BLaER1 (cell line): ENCODE measurements at regions not wholly inside any gene's neighbourhood (a gene's known extent, or its start where the extent isn't known, plus 50 kb on each side); places are given as distances from the start of the nearest gene placed in this dataset.

Source experiments
- H3K27ac ChIP-seq: shearing (Covaris generic); formaldehyde crosslinking; 2 replicates; pipeline ENCODE4 v1.8.1; 2022
- H3K27me3 ChIP-seq: shearing (Covaris generic); formaldehyde crosslinking; 2 replicates; pipeline ENCODE4 v1.8.1; 2022
- H3K36me3 ChIP-seq: shearing (Covaris generic); formaldehyde crosslinking; 2 replicates; pipeline ENCODE4 v1.8.1; 2022
- H3K4me1 ChIP-seq: shearing (Covaris generic); formaldehyde crosslinking; 2 replicates; pipeline ENCODE4 v1.8.1; 2022
- H3K4me2 ChIP-seq: shearing (Covaris generic); formaldehyde crosslinking; 2 replicates; pipeline ENCODE4 v1.8.1; 2022
- H3K4me3 ChIP-seq: shearing (Covaris generic); formaldehyde crosslinking; 2 replicates; pipeline ENCODE4 v1.8.1; 2022
- H3K9ac ChIP-seq: shearing (Covaris generic); formaldehyde crosslinking; 2 replicates; pipeline ENCODE4 v1.8.1; 2022
- H3K9me3 ChIP-seq: shearing (Covaris generic); formaldehyde crosslinking; 2 replicates; pipeline ENCODE4 v1.8.1; 2022
- H4K20me1 ChIP-seq: shearing (Covaris generic); formaldehyde crosslinking; 2 replicates; pipeline ENCODE4 v1.8.1; 2022
- Cebpa-rat ChIP-seq: shearing (Covaris generic); IDR thresholded peaks from 2 replicates; pipeline ENCODE4 v1.8.1; 2022

DNA sequence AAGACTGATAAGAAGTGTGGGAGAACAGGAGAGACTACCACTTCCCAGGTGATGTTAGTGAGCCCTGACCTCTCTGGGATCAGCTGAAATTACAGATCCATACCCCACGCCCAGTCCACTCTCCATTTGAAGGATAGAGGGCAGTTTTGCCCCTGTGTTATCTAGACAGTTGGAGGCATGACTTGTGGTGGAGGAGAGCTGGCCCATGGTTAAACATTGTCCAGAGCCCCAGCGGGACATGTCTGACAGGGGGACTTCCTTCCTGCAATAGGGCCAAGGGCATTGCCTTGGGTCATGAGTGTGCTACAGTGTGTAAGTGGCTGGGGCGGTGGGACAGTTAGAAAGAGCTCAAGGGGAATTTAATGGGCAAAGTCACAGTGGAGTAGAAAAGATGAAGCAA is 181.1 kb downstream of the MID1IP1 start:
- no peaks in the 10 kb centered on the region for H3K36me3 ChIP-seq
- no peaks in the 10 kb centered on the region for H4K20me1 ChIP-seq
- H3K4me2 ChIP-seq, result no peak overlapping the region; the same call in 1 of the 2 replicates
- no peak for TF ChIP-seq Cebpa-rat
- H3K27me3 ChIP-seq, result no peaks in the 10 kb centered on the region
- H3K9ac ChIP-seq, result no peak overlapping the region
- peaks cover 14% of the 10 kb centered on the region for H3K4me1 ChIP-seq
- H3K9me3 ChIP-seq, result no peaks in the 10 kb centered on the region
- no peak overlapping the region for H3K4me3 ChIP-seq
- no peak overlapping the region for H3K27ac ChIP-seq

DNA sequence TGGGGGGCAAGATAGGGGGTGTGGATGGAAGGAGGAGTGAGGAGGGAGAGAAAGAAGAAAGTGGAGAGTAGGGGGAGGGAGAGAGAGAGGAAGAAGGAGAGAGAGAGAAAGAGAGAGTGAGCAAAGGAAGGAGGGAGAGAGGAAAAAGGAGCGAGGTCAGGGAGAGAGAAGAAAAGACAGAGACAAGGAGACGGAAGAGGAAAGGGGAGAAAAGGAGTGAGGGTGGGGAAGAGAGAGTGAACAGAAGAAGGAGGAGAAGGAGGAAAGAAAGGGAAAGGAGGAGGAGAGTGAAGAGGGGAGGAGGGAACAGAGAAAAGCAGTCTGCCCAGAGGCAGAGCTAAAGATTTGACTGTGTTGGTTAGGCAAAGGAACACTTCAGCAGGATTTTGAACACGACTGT is 181.6 kb downstream of the MID1IP1 start:
- Histone ChIP-seq H3K9ac (no peak overlapping the region), H3K9me3 (no peaks in the 10 kb centered on the region), H3K27ac (no peak overlapping the region), H4K20me1 (no peaks in the 10 kb centered on the region), H3K36me3 (no peaks in the 10 kb centered on the region), H3K4me3 (no peak overlapping the region), H3K4me2 (no peak overlapping the region), H3K4me1 (peaks cover 16% of the 10 kb centered on the region), H3K27me3 (no peaks in the 10 kb centered on the region)
- no peak for TF ChIP-seq Cebpa-rat

DNA sequence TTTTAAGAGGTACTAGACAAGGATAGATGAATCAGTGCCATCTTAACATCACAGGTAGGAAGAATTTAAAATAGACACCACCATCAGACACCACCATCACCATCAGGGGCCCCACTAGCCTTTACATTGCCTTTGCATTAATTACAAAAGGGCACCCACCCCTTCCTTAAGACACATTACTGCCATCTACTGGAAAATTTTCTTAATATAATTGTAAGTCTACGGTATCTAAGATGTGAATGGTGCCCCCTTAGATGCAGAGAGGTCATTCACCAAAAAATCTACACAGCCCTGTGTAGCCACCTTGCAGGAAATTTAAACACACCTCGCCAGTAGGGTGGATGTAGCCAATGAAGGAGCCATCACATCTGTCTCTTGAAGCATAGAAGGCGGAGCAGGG is 184.1 kb downstream of the MID1IP1 start:
- Histone ChIP-seq H3K27ac (no peak overlapping the region), H3K27me3 (no peaks in the 10 kb centered on the region), H4K20me1 (no peaks in the 10 kb centered on the region), H3K4me3 (no peak overlapping the region), H3K4me2 (no peak overlapping the region), H3K4me1 (peaks cover 16% of the 10 kb centered on the region), H3K9me3 (no peaks in the 10 kb centered on the region), H3K9ac (no peak overlapping the region), H3K36me3 (no peaks in the 10 kb centered on the region)
- no peak for TF ChIP-seq Cebpa-rat

- no peaks in the 10 kb centered on the region for H3K9me3 ChIP-seq
Measured at GRCh38 chrX:38985945-38986344, 184.7 kb downstream of the MID1IP1 start.

DNA sequence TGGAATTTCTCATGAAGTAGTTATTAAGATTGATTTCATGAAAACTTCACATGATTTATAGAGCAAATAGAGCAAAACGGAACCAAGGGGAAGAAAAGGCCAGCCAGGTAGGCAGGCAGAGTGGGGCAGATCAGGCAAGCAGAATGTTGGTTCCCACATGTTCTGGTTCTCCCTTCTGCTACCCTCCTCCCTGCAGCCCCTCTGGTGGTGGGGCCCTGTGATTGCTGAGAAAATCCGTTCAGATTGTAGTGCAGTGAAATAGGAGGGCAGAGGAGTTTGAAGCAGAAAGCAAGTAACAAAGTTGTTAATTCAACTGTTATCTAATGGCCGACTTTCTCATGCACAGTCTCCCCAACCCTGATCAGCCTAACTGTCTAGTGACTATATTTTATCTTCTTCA is 185.3 kb downstream of the MID1IP1 start:
- Histone ChIP-seq H4K20me1 (no peaks in the 10 kb centered on the region), H3K4me3 (no peak overlapping the region), H3K4me1 (peaks cover 16% of the 10 kb centered on the region), H3K36me3 (no peaks in the 10 kb centered on the region), H3K27me3 (no peaks in the 10 kb centered on the region), H3K9me3 (no peaks in the 10 kb centered on the region), H3K9ac (no peak overlapping the region), H3K27ac (no peak overlapping the region), H3K4me2 (peak overlapping the region; percentile 53; the same call in 1 of the 2 replicates)
- no peak for TF ChIP-seq Cebpa-rat

More at GRCh38 chrX:38985945-38986344, 184.7 kb downstream of the MID1IP1 start:
- Histone ChIP-seq H3K36me3 (no peaks in the 10 kb centered on the region), H3K4me1 (peaks cover 16% of the 10 kb centered on the region), H4K20me1 (no peaks in the 10 kb centered on the region), H3K4me3 (no peak overlapping the region), H3K27ac (no peak overlapping the region), H3K27me3 (no peaks in the 10 kb centered on the region), H3K4me2 (no peak overlapping the region), H3K9ac (no peak overlapping the region)
- TF ChIP-seq Cebpa-rat, result no peak

GRCh38 chrX:38987198-38987651 is 186.0 kb downstream of the MID1IP1 start:
- Histone ChIP-seq H3K4me2 (peak overlapping the region; percentile 53), H4K20me1 (no peaks in the 10 kb centered on the region), H3K9me3 (no peaks in the 10 kb centered on the region), H3K9ac (no peak overlapping the region), H3K4me3 (no peak overlapping the region), H3K27ac (no peak overlapping the region), H3K36me3 (no peaks in the 10 kb centered on the region), H3K27me3 (no peaks in the 10 kb centered on the region), H3K4me1 (peaks cover 16% of the 10 kb centered on the region)
- no peak for TF ChIP-seq Cebpa-rat

DNA sequence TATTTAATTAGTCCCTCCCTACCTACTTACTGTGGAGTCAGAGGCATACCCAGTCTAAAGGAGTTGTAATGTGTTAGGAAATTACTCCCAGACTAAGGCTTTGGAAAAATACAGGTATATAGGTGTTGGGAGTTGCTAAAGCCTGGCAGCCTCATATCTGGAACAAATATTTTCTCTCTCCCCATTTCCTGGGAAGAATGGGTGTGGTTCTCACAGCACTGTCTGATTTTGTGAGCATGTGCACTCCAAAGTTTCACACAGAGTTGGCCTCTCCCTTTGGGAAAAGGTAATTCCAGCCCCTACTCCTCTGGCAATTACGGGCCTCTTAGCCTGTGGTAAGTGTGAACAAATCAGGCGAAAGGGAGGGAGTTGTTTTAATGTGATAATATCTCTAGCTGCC is 187.0 kb downstream of the MID1IP1 start:
- H3K27ac ChIP-seq, result no peak overlapping the region
- no peak overlapping the region for H3K4me2 ChIP-seq
- no peaks in the 10 kb centered on the region for H3K36me3 ChIP-seq
- H3K4me1 ChIP-seq, result peaks cover 16% of the 10 kb centered on the region
- H3K9ac ChIP-seq, result no peak overlapping the region
- TF ChIP-seq Cebpa-rat, result no peak
- no peaks in the 10 kb centered on the region for H3K27me3 ChIP-seq
- no peaks in the 10 kb centered on the region for H4K20me1 ChIP-seq
- H3K4me3 ChIP-seq, result no peak overlapping the region
- no peaks in the 10 kb centered on the region for H3K9me3 ChIP-seq

GRCh38 chrX:38989076-38989475 is 187.8 kb downstream of the MID1IP1 start:
- Histone ChIP-seq H3K4me2 (no peak overlapping the region), H3K9me3 (no peaks in the 10 kb centered on the region), H3K9ac (no peak overlapping the region), H3K27me3 (no peaks in the 10 kb centered on the region), H3K4me3 (no peak overlapping the region), H4K20me1 (no peaks in the 10 kb centered on the region), H3K27ac (no peak overlapping the region), H3K36me3 (no peaks in the 10 kb centered on the region), H3K4me1 (peaks cover 16% of the 10 kb centered on the region)
- TF ChIP-seq Cebpa-rat, result no peak

GRCh38 chrX:38991656-38992440 is 190.6 kb downstream of the MID1IP1 start:
- no peaks in the 10 kb centered on the region for H3K27me3 ChIP-seq
- H3K27ac ChIP-seq, result no peak overlapping the region
- no peak overlapping the region for H3K9ac ChIP-seq
- H3K4me1 ChIP-seq, result peaks cover 8% of the 10 kb centered on the region
- no peaks in the 10 kb centered on the region for H3K36me3 ChIP-seq
- no peaks in the 10 kb centered on the region for H3K9me3 ChIP-seq
- no peak overlapping the region for H3K4me2 ChIP-seq
- H4K20me1 ChIP-seq, result no peaks in the 10 kb centered on the region
- H3K4me3 ChIP-seq, result no peak overlapping the region
- no peak for TF ChIP-seq Cebpa-rat

GRCh38 chrX:38992441-38993096 is 191.3 kb downstream of the MID1IP1 start:
- Histone ChIP-seq H3K4me2 (no peak overlapping the region), H3K4me1 (peaks cover under 1% of the 10 kb centered on the region; the same call in 1 of the 2 replicates), H3K27ac (no peak overlapping the region), H3K9me3 (no peaks in the 10 kb centered on the region), H3K27me3 (no peaks in the 10 kb centered on the region), H3K4me3 (no peak overlapping the region), H4K20me1 (no peaks in the 10 kb centered on the region), H3K9ac (no peak overlapping the region), H3K36me3 (no peaks in the 10 kb centered on the region)
- TF ChIP-seq Cebpa-rat, result no peak
